ES-I3 (cell line): ENCODE measurements at regions not wholly inside any gene's neighbourhood (a gene's known extent, or its start where the extent isn't known, plus 50 kb on each side); places are given as distances from the start of the nearest gene placed in this dataset.

Experiments used
- H3K36me3 ChIP-seq: 2 replicates; pipeline ENCODE4 v1.6.1; 2013; ENCODE audit warnings: mild to moderate bottlenecking, low read length, control low read depth, moderate library complexity; ENCODE audit not compliant: insufficient read depth
- H3K4me1 ChIP-seq: 2 replicates; pipeline ENCODE4 v1.6.1; 2013; ENCODE audit warnings: mild to moderate bottlenecking, control low read depth, low read length; ENCODE audit not compliant: insufficient read depth
- H3K9ac ChIP-seq: 2 replicates; pipeline ENCODE4 v1.6.1; 2013; ENCODE audit warnings: low read depth, mild to moderate bottlenecking, low read length, moderate library complexity
- H3K9me3 ChIP-seq: 2 replicates; pipeline ENCODE4 v1.6.1; 2013; ENCODE audit warnings: mild to moderate bottlenecking, low read length, moderate library complexity; ENCODE audit not compliant: control insufficient read depth, insufficient read depth

- no peaks in the 10 kb centered on the region; the same call in 1 of the 2 replicates for H3K9me3 ChIP-seq
- H3K4me1 ChIP-seq, result no peaks in the 10 kb centered on the region
- no peaks in the 10 kb centered on the region for H3K36me3 ChIP-seq
- no peak overlapping the region for H3K9ac ChIP-seq
Measured at GRCh38 chr2:67656875-67657274, 259.7 kb downstream of the ETAA1 start.

- Histone ChIP-seq H3K9me3 (no peaks in the 10 kb centered on the region; the same call in 1 of the 2 replicates), H3K4me1 (no peaks in the 10 kb centered on the region), H3K9ac (no peak overlapping the region), H3K36me3 (no peaks in the 10 kb centered on the region)
Measured at GRCh38 chr2:67658820-67659219, 261.7 kb downstream of the ETAA1 start.

- no peaks in the 10 kb centered on the region; the same call in 1 of the 2 replicates for H3K9me3 ChIP-seq
- H3K36me3 ChIP-seq, result no peaks in the 10 kb centered on the region
- no peaks in the 10 kb centered on the region for H3K4me1 ChIP-seq
- H3K9ac ChIP-seq, result no peak overlapping the region
Measured at GRCh38 chr2:67660015-67660602, 263.0 kb downstream of the ETAA1 start.

GRCh38 chr2:67660871-67661270 is 263.7 kb downstream of the ETAA1 start:
- Histone ChIP-seq H3K9ac (no peak overlapping the region), H3K4me1 (no peaks in the 10 kb centered on the region), H3K9me3 (no peaks in the 10 kb centered on the region; the same call in 1 of the 2 replicates), H3K36me3 (no peaks in the 10 kb centered on the region)

GRCh38 chr2:67662222-67662621 is 265.1 kb downstream of the ETAA1 start:
- Histone ChIP-seq H3K4me1 (no peaks in the 10 kb centered on the region), H3K9me3 (no peaks in the 10 kb centered on the region), H3K36me3 (no peaks in the 10 kb centered on the region), H3K9ac (no peak overlapping the region)

- Histone ChIP-seq H3K9me3 (no peaks in the 10 kb centered on the region), H3K4me1 (no peaks in the 10 kb centered on the region), H3K9ac (no peak overlapping the region), H3K36me3 (no peaks in the 10 kb centered on the region)
Measured at GRCh38 chr2:67663776-67664175, 266.6 kb downstream of the ETAA1 start.

- H3K36me3 ChIP-seq, result no peaks in the 10 kb centered on the region
- H3K4me1 ChIP-seq, result no peaks in the 10 kb centered on the region
Measured at GRCh38 chr2:67666386-67667053, 269.4 kb downstream of the ETAA1 start.

GRCh38 chr2:67667054-67667908 is 270.1 kb downstream of the ETAA1 start:
- Histone ChIP-seq H3K9me3 (no peaks in the 10 kb centered on the region), H3K9ac (no peak overlapping the region), H3K4me1 (no peaks in the 10 kb centered on the region), H3K36me3 (no peaks in the 10 kb centered on the region)

More at GRCh38 chr2:67666386-67667053, 269.4 kb downstream of the ETAA1 start:
- no peak overlapping the region for H3K9ac ChIP-seq
- no peaks in the 10 kb centered on the region for H3K9me3 ChIP-seq

- no peaks in the 10 kb centered on the region for H3K4me1 ChIP-seq
- H3K9me3 ChIP-seq, result no peaks in the 10 kb centered on the region
- no peak overlapping the region for H3K9ac ChIP-seq
- no peaks in the 10 kb centered on the region for H3K36me3 ChIP-seq
Measured at GRCh38 chr2:67668538-67668937, 271.4 kb downstream of the ETAA1 start.

GRCh38 chr2:67669168-67669567 is 272.0 kb downstream of the ETAA1 start:
- Histone ChIP-seq H3K9ac (no peak overlapping the region), H3K9me3 (no peaks in the 10 kb centered on the region), H3K36me3 (no peaks in the 10 kb centered on the region), H3K4me1 (no peaks in the 10 kb centered on the region)

GRCh38 chr2:67669766-67670165 is 272.6 kb downstream of the ETAA1 start:
- Histone ChIP-seq H3K36me3 (no peaks in the 10 kb centered on the region), H3K4me1 (no peaks in the 10 kb centered on the region), H3K9me3 (no peaks in the 10 kb centered on the region), H3K9ac (no peak overlapping the region)

GRCh38 chr2:67670747-67671183 is 273.6 kb downstream of the ETAA1 start:
- Histone ChIP-seq H3K4me1 (no peaks in the 10 kb centered on the region), H3K9me3 (no peaks in the 10 kb centered on the region), H3K9ac (no peak overlapping the region), H3K36me3 (no peaks in the 10 kb centered on the region)

- Histone ChIP-seq H3K36me3 (no peaks in the 10 kb centered on the region), H3K9me3 (no peaks in the 10 kb centered on the region), H3K9ac (no peak overlapping the region), H3K4me1 (no peaks in the 10 kb centered on the region)
Measured at GRCh38 chr2:67671464-67672450, 274.6 kb downstream of the ETAA1 start.

- no peaks in the 10 kb centered on the region for H3K9me3 ChIP-seq
Measured at GRCh38 chr2:67674668-67675067, 277.5 kb downstream of the ETAA1 start.

More at GRCh38 chr2:67674668-67675067, 277.5 kb downstream of the ETAA1 start:
- Histone ChIP-seq H3K4me1 (no peaks in the 10 kb centered on the region), H3K36me3 (no peaks in the 10 kb centered on the region), H3K9ac (no peak overlapping the region)
